Left hindlimb (tissue), 1 donor: ENCODE measurements at regions not wholly inside any gene's neighbourhood (a gene's known extent, or its start where the extent isn't known, plus 50 kb on each side); places are given as distances from the start of the nearest gene placed in this dataset.

Experiments
- DNase-seq: peaks from one replicate; pipeline ENCODE4 v3.0.0-alpha.2; 2018

- peak; percentile 66 for DNase-seq
Observed at GRCh38 chr15:39465843-39466749, 114.8 kb upstream of the THBS1 start.

- no peak for DNase-seq
Observed at GRCh38 chr15:39466750-39467105, 114.2 kb upstream of the THBS1 start.

GRCh38 chr15:39468331-39468730, 112.5 kb upstream of the THBS1 start:
- no peak for DNase-seq

GRCh38 chr15:39468828-39469227, 112.1 kb upstream of the THBS1 start:
- DNase-seq, result no peak

- DNase-seq, result no peak
Observed at GRCh38 chr15:39471785-39472574, 108.9 kb upstream of the THBS1 start.

GRCh38 chr15:39472621-39473297, 108.1 kb upstream of the THBS1 start:
- DNase-seq, result peak; percentile 87

- no peak for DNase-seq
Observed at GRCh38 chr15:39473298-39473947, 107.5 kb upstream of the THBS1 start.

- DNase-seq, result no peak
Observed at GRCh38 chr15:39474657-39475056, 106.2 kb upstream of the THBS1 start.

- no peak for DNase-seq
Observed at GRCh38 chr15:39478996-39479395, 101.9 kb upstream of the THBS1 start.

GRCh38 chr15:39479911-39480310, 101.0 kb upstream of the THBS1 start:
- DNase-seq, result no peak

- no peak for DNase-seq
Observed at GRCh38 chr15:39482459-39482858, 98.4 kb upstream of the THBS1 start.

- DNase-seq, result no peak
Observed at GRCh38 chr15:39486621-39487457, 94.0 kb upstream of the THBS1 start.

- no peak for DNase-seq
Observed at GRCh38 chr15:39487458-39487735, 93.5 kb upstream of the THBS1 start.

GRCh38 chr15:39488516-39488915, 92.4 kb upstream of the THBS1 start:
- no peak for DNase-seq

GRCh38 chr15:39488961-39489360, 91.9 kb upstream of the THBS1 start:
- no peak for DNase-seq

- no peak for DNase-seq
Observed at GRCh38 chr15:39491115-39491885, 89.6 kb upstream of the THBS1 start.

GRCh38 chr15:39491886-39492490, 88.9 kb upstream of the THBS1 start:
- DNase-seq, result no peak

- no peak for DNase-seq
Observed at GRCh38 chr15:39493424-39494067, 87.3 kb upstream of the THBS1 start.

- no peak for DNase-seq
Observed at GRCh38 chr15:39494462-39494861, 86.4 kb upstream of the THBS1 start.
